CD8-positive, alpha-beta memory T cell (primary cell): ENCODE measurements at regions not wholly inside any gene's neighbourhood (a gene's known extent, or its start where the extent isn't known, plus 50 kb on each side); places are given as distances from the start of the nearest gene placed in this dataset.

Experiments used
- CTCF ChIA-PET: fragments of 350-600 bp; sonication (Branson Sonifier 250); formaldehyde crosslinking; loops from one replicate; lab custom pipeline; 2021; ENCODE audit warnings: antibody characterized with exemption; lab: Charles Lee
- POLR2A ChIA-PET: fragments of 350-600 bp; sonication (Branson Sonifier 250); formaldehyde crosslinking; loops from one replicate; lab custom pipeline; 2021; ENCODE audit warnings: antibody characterized with exemption; lab: Charles Lee
- DNase-seq, 5 donors: peaks; one replicate each; pipeline versions ENCODE4 v3.0.0 to v3.0.0-alpha.2; 2020 to 2022; ENCODE audit warnings: mixed read lengths in 1 of 5
- H3K27ac ChIP-seq: one replicate; pipeline ENCODE4 v1.7.0; 2013; ENCODE audit warnings: low read depth, mild to moderate bottlenecking, low read length, moderate library complexity
- H3K27me3 ChIP-seq: 2 replicates; pipeline ENCODE4 v1.7.0; 2013; ENCODE audit warnings: low read length, mild to moderate bottlenecking; ENCODE audit not compliant: insufficient read depth, poor library complexity, severe bottlenecking
- H3K36me3 ChIP-seq: 2 replicates; pipeline ENCODE4 v1.7.0; 2013; ENCODE audit warnings: mild to moderate bottlenecking, low read length, moderate library complexity; ENCODE audit not compliant: insufficient read depth
- H3K4me1 ChIP-seq: 2 replicates; pipeline ENCODE4 v1.7.0; 2013; ENCODE audit warnings: mild to moderate bottlenecking, low read length, moderate library complexity; ENCODE audit not compliant: insufficient read depth
- H3K4me3 ChIP-seq: 2 replicates; pipeline ENCODE4 v1.7.0; 2013; ENCODE audit warnings: mild to moderate bottlenecking, low read length
- H3K9me3 ChIP-seq: 2 replicates; pipeline ENCODE4 v1.7.0; 2013; ENCODE audit warnings: mild to moderate bottlenecking, low read length
- H3K27ac Mint-ChIP-seq, 8 donors: one replicate each; pipeline ENCODE4 v1.8.0; 2020 to 2021; ENCODE audit warnings: mixed read lengths in 8 of 8, mild to moderate bottlenecking in 6 of 8, inconsistent platforms in 3 of 8, moderate library complexity in 3 of 8
- H3K27me3 Mint-ChIP-seq, 2 donors: one replicate each; pipeline ENCODE4 v1.8.0; 2020 to 2021; ENCODE audit warnings: mixed read lengths in 2 of 2, mild to moderate bottlenecking in 1 of 2, moderate library complexity in 1 of 2
- H3K36me3 Mint-ChIP-seq, 3 donors: one replicate each; pipeline ENCODE4 v1.8.0; 2020 to 2021; ENCODE audit warnings: mixed read lengths in 3 of 3, inconsistent platforms in 1 of 3, mild to moderate bottlenecking in 1 of 3
- H3K4me1 Mint-ChIP-seq, 3 donors: one replicate each; pipeline ENCODE4 v1.8.0; 2020 to 2021; ENCODE audit warnings: mixed read lengths in 3 of 3, inconsistent platforms in 1 of 3, mild to moderate bottlenecking in 1 of 3
- H3K4me3 Mint-ChIP-seq, 7 donors: one replicate each; pipeline ENCODE4 v1.8.0; 2020 to 2021; ENCODE audit warnings: mixed read lengths in 7 of 7, mild to moderate bottlenecking in 6 of 7, moderate library complexity in 4 of 7, inconsistent platforms in 2 of 7
- H3K9me3 Mint-ChIP-seq, 5 donors: one replicate each; pipeline ENCODE4 v1.8.0; 2020 to 2022; ENCODE audit warnings: mixed read lengths in 5 of 5, mild to moderate bottlenecking in 3 of 5, moderate library complexity in 2 of 5, inconsistent platforms in 1 of 5

DNA sequence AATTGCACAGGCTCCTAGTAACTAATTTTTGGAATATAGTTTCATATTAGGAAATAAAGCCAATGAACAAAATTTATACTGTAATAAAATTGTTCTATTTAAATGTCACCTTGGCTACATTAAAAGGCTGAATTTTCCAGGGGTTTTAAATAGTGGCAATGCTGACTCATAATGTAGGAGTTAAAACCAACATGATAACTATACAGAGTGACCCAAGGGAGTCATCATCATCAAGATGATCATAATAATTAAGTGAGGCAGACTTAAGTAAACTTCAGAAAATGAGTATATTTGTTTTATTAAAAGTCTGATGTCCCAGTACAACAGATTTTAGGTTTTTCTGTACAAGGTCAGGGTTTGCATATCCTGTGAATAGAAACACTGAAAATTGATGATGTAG lies 183.4 kb downstream of the PLPPR4 start:
- no peak overlapping the region for H3K4me3 ChIP-seq
- H3K4me1 ChIP-seq, result no peaks in the 10 kb centered on the region
- ChIA-PET CTCF (no interaction called here), POLR2A (no interaction called here)
- H3K27me3 Mint-ChIP-seq, result peaks cover 0 to 20% of the 10 kb centered on the region in 2 donors
- no peaks in the 10 kb centered on the region for H3K36me3 Mint-ChIP-seq
- no peaks in the 10 kb centered on the region for H3K36me3 ChIP-seq
- no peaks in the 10 kb centered on the region for H3K4me1 Mint-ChIP-seq
- H3K27ac Mint-ChIP-seq, result no peak overlapping the region
- H3K9me3 Mint-ChIP-seq, result no peaks in the 10 kb centered on the region
- no peaks in the 10 kb centered on the region for H3K9me3 ChIP-seq
- no peak for DNase-seq
- H3K4me3 Mint-ChIP-seq, result no peak overlapping the region
- H3K27ac ChIP-seq, result no peak overlapping the region
- H3K27me3 ChIP-seq, result no peaks in the 10 kb centered on the region

DNA sequence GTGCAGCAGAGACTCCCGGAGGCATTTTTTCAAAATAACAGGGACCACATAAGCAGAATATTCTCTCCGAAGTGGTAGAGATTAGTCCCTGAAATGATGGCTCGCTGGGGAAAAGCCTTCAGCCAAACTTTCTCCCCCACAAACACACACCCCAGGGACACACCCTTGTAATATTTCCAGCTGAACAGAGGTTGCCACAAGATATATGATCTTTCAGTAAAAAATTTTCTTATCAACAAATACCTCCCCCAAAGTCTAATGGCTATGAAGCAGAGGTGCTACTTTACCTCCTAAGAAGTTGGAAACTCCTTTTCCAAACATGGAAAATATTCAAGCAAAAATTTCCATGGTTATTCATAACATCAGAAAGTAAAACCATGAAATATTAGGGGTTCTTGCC lies 190.2 kb upstream of the PALMD start:
- H3K9me3 Mint-ChIP-seq, result no peaks in the 10 kb centered on the region
- H3K4me3 Mint-ChIP-seq, result no peak overlapping the region
- Histone ChIP-seq H3K9me3 (no peaks in the 10 kb centered on the region), H3K4me1 (no peaks in the 10 kb centered on the region), H3K27ac (no peak overlapping the region), H3K4me3 (no peak overlapping the region), H3K27me3 (no peaks in the 10 kb centered on the region), H3K36me3 (no peaks in the 10 kb centered on the region)
- POLR2A ChIA-PET, result no interaction called here
- no peaks in the 10 kb centered on the region for H3K4me1 Mint-ChIP-seq
- peaks cover 2 to 10% of the 10 kb centered on the region in 2 donors for H3K27me3 Mint-ChIP-seq
- H3K27ac Mint-ChIP-seq, result no peak overlapping the region
- DNase-seq, result no peak
- CTCF ChIA-PET, result no interaction called here
- no peaks in the 10 kb centered on the region for H3K36me3 Mint-ChIP-seq

- Histone ChIP-seq H3K27me3 (no peaks in the 10 kb centered on the region), H3K4me3 (no peak overlapping the region), H3K36me3 (no peaks in the 10 kb centered on the region), H3K4me1 (no peaks in the 10 kb centered on the region), H3K9me3 (no peaks in the 10 kb centered on the region), H3K27ac (no peak overlapping the region)
- Mint-ChIP-seq H3K27me3 (peaks cover 2 to 15% of the 10 kb centered on the region in 2 donors), H3K36me3 (no peaks in the 10 kb centered on the region), H3K9me3 (no peaks in the 10 kb centered on the region), H3K4me3 (no peak overlapping the region), H3K4me1 (no peaks in the 10 kb centered on the region), H3K27ac (no peak overlapping the region)
- POLR2A ChIA-PET, result no interaction called here
- DNase-seq, result no peak
- CTCF ChIA-PET, result no interaction called here
Observed at GRCh38 chr1:99456536-99456935, 189.4 kb upstream of the PALMD start.

- Mint-ChIP-seq H3K9me3 (no peaks in the 10 kb centered on the region), H3K4me1 (no peaks in the 10 kb centered on the region), H3K27me3 (peaks cover 2 to 15% of the 10 kb centered on the region in 2 donors), H3K27ac (no peak overlapping the region), H3K36me3 (no peaks in the 10 kb centered on the region), H3K4me3 (no peak overlapping the region)
- no peaks in the 10 kb centered on the region for H3K27me3 ChIP-seq
- no peak for DNase-seq
- H3K9me3 ChIP-seq, result no peaks in the 10 kb centered on the region
- H3K27ac ChIP-seq, result no peak overlapping the region
- ChIA-PET POLR2A (no interaction called here), CTCF (no interaction called here)
- no peaks in the 10 kb centered on the region for H3K4me1 ChIP-seq
- no peaks in the 10 kb centered on the region for H3K36me3 ChIP-seq
- no peak overlapping the region for H3K4me3 ChIP-seq
Observed at GRCh38 chr1:99457381-99458165, 188.3 kb upstream of the PALMD start.

DNA sequence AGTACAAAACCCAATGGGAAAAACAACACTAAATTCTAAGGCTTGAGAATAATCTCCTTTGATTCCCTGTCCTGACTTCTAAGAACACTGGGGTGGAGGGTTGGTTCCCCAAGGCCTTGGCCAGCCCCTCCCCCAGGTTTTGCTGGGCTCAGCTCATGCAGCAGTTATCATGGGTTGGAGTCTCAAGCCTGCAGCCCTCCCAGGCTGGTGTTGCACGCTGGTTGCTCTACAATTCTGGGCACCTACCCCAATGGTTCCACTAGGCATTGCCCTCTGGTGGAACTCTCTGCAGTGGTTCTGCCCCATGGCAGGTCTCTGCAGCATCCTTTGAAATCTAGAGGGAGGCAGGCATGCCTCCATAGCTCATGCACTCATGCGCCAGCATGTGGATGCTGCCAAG lies 184.4 kb upstream of the PALMD start:
- H3K9me3 Mint-ChIP-seq, result no peaks in the 10 kb centered on the region
- H3K36me3 Mint-ChIP-seq, result no peaks in the 10 kb centered on the region
- H3K27ac Mint-ChIP-seq, result no peak overlapping the region
- Histone ChIP-seq H3K4me3 (no peak overlapping the region), H3K9me3 (no peaks in the 10 kb centered on the region), H3K36me3 (no peaks in the 10 kb centered on the region), H3K27me3 (no peaks in the 10 kb centered on the region), H3K4me1 (no peaks in the 10 kb centered on the region), H3K27ac (no peak overlapping the region)
- DNase-seq, result no peak
- no peaks in the 10 kb centered on the region for H3K4me1 Mint-ChIP-seq
- CTCF ChIA-PET, result no interaction called here
- no peak overlapping the region for H3K4me3 Mint-ChIP-seq
- peaks cover 2 to 13% of the 10 kb centered on the region in 2 donors for H3K27me3 Mint-ChIP-seq
- POLR2A ChIA-PET, result no interaction called here

DNA sequence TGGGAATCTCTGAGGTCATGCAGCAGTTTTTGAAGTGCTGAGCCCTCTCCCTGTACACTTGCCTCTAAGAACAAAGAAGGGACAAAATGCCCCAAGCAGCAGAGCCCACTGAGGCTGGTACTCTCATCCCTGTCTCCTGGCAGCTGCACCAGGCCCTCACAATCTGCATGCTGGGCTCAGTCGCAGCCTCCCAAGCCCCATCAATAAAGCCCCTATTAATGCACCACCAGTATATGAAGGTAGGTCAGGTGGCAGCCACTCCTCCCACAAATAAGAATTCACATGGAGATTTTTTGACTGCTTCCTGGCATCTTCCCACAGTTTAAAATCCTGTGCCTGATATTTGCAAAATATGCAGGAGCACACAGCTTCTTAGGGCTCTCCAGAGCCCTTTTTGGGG lies 181.2 kb upstream of the PALMD start:
- CTCF ChIA-PET, result no interaction called here

GRCh38 chr1:99465176-99465900 lies 180.6 kb upstream of the PALMD start:
- Histone ChIP-seq H3K36me3 (no peaks in the 10 kb centered on the region), H3K27ac (no peak overlapping the region), H3K4me3 (no peak overlapping the region), H3K9me3 (no peaks in the 10 kb centered on the region), H3K4me1 (no peaks in the 10 kb centered on the region), H3K27me3 (no peaks in the 10 kb centered on the region)
- ChIA-PET POLR2A (no interaction called here), CTCF (no interaction called here)
- Mint-ChIP-seq H3K27ac (no peak overlapping the region), H3K4me3 (no peak overlapping the region), H3K27me3 (peaks cover 0 to 7% of the 10 kb centered on the region in 2 donors), H3K36me3 (no peaks in the 10 kb centered on the region), H3K4me1 (no peaks in the 10 kb centered on the region), H3K9me3 (no peaks in the 10 kb centered on the region)
- no peak for DNase-seq

More for the DNA sequence above, 181.2 kb upstream of the PALMD start:
- DNase-seq, result no peak
- Histone ChIP-seq H3K27ac (no peak overlapping the region), H3K36me3 (no peaks in the 10 kb centered on the region), H3K9me3 (no peaks in the 10 kb centered on the region), H3K4me3 (no peak overlapping the region), H3K4me1 (no peaks in the 10 kb centered on the region), H3K27me3 (no peaks in the 10 kb centered on the region)
- Mint-ChIP-seq H3K4me1 (no peaks in the 10 kb centered on the region), H3K27me3 (peaks cover 0 to 10% of the 10 kb centered on the region in 2 donors), H3K36me3 (no peaks in the 10 kb centered on the region), H3K4me3 (no peak overlapping the region), H3K9me3 (no peaks in the 10 kb centered on the region), H3K27ac (no peak overlapping the region)
- POLR2A ChIA-PET, result no interaction called here

DNA sequence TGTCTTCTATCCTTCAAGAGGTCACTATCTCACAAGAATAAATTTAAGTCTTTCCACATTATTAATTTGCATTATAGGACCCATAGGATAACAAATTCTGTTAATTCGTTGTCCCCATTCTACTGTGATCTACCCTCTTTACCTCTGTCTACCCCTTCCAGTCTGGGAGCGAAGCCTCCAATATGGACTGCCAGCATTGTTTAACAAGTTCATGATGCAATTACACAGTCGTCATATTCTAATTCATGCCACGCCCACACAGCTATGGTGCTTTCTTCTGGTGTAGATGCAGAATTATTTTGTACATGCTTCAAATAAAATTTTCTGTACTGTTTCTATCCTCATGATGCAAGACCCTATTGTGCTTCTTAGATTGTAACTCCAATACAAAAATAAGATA lies 178.3 kb upstream of the PALMD start:
- ChIA-PET CTCF (no interaction called here), POLR2A (no interaction called here)
- H3K9me3 ChIP-seq, result no peaks in the 10 kb centered on the region
- H3K27ac Mint-ChIP-seq, result no peak overlapping the region
- no peaks in the 10 kb centered on the region for H3K27me3 ChIP-seq
- H3K36me3 ChIP-seq, result no peaks in the 10 kb centered on the region
- no peaks in the 10 kb centered on the region for H3K36me3 Mint-ChIP-seq
- no peaks in the 10 kb centered on the region for H3K4me1 ChIP-seq
- DNase-seq, result no peak
- no peaks in the 10 kb centered on the region for H3K9me3 Mint-ChIP-seq
- H3K27me3 Mint-ChIP-seq, result no peaks in the 10 kb centered on the region
- no peak overlapping the region for H3K4me3 Mint-ChIP-seq
- H3K27ac ChIP-seq, result no peak overlapping the region
- no peak overlapping the region for H3K4me3 ChIP-seq
- H3K4me1 Mint-ChIP-seq, result no peaks in the 10 kb centered on the region
